RCC 7860 (cell line): ENCODE measurements at regions not wholly inside any gene's neighbourhood (a gene's known extent, or its start where the extent isn't known, plus 50 kb on each side); places are given as distances from the start of the nearest gene placed in this dataset.

ENCODE experiments used
- DNase-seq: peaks from one replicate; pipeline ENCODE4 v3.0.0-alpha.2; 2015; ENCODE audit warnings: low spot score
- FAIRE-seq: peaks from 2 replicates; lab custom pipeline; 2012; peaks lifted over from hg19 to GRCh38; lab: Jason Lieb, UNC

DNA sequence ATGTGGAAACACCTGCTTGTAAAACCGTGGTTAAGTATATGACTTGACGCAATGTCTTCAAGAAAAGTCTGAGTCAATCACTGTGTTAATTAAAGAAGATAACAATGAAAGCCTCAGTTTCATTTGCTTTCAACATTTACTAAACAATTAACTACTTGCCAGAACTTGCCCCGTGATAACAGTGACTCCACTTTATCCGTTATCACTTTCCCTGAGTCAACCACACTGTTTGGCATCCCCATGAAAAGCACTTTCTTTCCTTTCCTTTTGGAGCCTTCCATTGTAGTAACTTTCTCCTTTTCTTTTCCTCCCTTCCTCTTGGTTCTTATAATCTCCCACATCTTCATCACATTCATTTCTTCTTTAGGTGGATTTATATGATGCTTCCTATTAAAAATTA is 435.1 kb upstream of the GOT2 start:
- DNase-seq (no peak), FAIRE-seq (no peak)

DNA sequence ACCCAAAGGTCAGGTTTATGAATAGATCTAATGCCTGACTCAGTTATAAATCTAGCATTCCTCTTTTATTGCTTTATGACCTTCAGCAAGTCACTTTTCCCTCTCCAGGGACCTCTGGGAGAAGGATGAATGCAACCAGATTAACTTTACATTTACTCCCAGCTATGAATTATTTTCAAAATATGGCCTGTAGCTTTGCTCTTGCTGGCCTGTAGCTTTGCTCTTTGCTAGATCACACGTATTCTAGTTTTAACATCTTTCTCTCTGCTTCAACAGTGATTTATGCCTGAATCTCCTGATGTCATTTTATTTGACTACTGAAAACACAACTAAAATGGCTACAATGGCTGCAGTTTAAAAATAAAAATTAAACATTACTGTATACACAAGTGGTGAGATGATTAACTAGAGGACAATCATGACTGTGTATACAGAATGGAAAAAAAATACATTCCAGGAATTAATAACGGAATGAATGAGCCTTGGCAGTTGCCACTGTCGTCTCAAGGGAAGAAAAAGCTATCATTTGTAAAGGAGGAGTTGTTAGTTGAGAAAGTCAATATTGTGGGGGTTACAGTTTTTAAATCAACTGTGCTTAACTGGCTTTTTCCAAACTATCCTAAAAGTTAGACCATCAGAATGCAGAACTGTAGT is 434.5 kb upstream of the GOT2 start:
- FAIRE-seq (no peak), DNase-seq (no peak)

DNA sequence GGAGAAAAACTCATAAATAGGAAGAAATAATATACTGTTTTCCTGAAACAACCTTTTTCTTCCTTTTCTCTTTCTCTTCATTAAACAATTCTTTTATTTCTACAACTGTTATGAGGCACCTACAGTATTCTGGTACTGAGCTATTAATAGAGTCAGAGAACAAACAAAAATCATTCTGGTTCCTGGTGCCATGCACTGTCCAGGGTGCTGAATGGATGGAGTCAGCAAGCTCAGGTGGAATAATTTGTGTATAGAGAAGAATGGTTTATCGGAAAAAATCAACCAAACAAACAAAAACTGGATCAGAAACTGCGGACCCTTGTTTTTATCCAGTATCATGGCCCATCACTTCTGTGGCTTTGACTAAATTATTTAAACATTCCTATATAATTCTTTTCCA is 430.3 kb upstream of the GOT2 start:
- no peak for FAIRE-seq

DNA sequence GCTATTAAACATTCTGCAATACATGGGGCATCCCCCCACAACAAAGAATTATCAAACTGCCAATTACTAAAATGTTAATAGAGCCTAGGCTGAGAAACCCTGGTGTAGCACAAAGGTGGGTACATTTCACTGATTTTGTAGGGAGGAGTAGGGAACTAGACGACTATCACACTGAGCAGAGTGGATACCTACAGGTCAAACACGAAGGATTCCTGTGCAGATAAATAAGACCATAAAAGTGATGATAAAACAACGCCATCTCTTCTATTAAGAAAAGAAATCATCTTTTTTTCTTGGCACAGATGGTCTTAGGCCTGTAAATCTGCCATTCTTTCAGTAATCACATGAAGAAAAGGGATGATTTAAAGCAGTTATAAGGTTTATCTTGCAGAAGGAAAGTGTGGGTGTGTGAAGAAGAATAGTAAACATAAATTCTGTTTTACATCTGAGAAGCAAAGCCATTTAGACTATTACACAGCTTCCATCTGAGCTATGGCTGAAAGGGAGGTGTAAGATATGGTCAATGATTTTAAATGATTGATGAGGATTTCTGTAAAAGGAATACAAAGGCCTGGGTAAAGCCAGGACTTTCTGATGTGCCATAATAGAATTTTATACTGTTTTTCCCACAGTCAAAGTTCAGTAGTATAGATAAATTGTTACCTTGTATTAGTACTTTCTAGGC is 429.4 kb upstream of the GOT2 start:
- DNase-seq (no peak), FAIRE-seq (no peak)

More for the DNA sequence above, 430.3 kb upstream of the GOT2 start:
- no peak for DNase-seq

DNA sequence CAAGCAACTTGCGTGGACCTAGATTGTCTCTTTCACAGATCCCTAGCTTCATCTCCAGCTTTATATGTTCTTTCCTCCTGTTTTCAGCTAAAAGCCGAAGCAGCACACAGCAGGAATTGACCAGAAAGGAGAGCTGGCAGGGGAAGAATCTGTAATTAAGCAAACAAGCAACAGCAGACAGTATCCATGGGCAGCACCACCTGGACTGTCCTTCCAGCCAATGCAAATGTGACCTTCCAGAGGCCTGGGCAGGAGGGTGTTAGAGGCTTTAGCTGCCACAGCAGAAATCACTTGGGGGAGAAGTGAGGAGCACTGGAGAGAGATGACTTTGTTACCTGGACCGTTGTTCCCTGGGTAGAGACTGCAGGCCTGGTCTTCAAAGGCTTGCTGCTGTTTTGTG is 427.6 kb upstream of the GOT2 start:
- no peak for DNase-seq
- FAIRE-seq: no peak

DNA sequence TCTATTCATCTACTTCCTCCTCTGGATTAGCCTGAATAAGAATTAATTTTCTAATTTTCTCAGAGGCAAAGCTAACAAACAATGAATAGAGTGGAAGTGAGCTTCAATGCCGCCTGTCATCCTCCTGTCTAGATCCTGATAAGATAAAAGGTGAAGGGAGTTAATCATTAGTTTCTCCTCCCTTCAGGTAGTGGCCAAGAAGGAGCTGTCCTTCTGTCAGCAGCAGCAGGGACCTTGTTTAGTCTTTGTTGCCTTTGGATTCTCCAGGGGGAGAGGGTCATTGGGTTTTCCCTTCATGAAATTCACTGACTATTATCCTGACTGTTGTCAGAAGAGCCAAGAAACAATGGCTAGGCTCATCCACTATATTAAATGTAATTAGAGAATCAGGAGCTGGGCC is 420.2 kb upstream of the GOT2 start:
- FAIRE-seq: no peak
- DNase-seq: no peak

DNA sequence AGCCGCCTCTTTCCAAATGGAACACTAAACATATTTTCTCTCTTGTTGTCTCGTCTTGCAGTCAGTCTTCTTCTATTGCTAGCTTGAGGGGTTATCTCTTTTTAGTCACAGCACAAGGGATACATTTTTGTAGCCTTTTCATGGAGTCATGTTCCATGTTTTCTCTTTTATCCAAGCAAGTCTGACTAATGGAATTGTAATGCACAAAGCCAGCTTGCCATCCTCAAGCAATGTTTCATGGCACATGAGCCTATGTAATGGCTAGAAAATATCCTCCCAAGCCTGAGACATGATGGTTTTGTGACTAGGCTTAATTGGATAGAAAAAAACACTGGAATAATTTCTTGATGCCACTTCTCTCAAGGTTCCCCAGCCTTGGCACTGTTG is 414.6 kb upstream of the GOT2 start:
- no peak for FAIRE-seq
- DNase-seq: no peak

DNA sequence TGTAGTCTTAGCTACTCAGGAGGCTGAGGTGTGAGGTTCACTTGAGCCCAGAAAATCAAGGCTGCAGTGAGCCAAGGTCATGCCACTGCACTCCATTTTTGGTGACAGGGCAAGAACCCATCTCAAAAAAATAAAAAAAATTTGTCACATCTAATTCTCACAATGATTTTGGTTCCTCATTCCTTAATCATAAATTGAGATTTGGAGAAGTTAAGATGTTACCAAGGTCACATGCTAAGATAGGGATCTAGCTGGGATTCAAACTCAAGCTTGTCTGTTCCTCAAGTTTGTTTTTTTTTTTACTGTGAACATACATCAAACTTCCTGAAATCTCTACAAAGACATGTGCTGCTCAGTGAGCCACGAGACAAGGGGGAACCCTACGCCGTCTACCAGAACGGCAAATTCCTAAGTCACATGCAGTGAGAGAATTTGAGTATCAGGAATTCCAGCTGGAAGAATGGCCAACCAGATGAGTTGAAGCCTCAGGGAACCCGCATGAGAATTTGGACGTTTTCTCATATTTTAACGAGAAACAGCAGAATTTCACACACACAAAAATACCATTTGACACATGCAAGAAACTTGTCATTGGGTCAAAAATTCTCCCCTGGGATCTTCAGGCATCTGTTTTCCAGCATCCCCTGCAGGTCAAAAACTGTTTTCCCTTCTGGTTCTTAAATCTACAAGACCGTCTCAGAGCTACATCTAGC is 414.1 kb upstream of the GOT2 start:
- DNase-seq: no peak
- no peak for FAIRE-seq

DNA sequence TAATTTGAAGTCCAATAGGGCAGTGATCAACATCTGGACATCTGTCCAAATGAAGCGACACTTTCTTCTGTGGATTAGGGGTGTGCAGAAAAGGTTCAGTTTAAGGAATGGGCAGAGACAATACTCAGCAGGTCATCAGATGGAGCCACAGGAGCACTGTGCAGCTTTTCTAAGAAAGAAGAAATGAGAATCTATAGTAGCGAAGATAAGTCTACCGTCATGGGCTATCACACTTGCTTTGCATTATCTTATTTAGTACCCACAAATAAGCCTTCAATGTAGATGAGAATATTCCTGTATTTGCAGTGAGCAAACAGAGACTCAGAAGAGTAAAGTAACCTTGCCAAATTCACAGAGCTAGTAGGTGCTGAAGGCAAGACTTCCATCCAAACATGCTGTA is 412.0 kb upstream of the GOT2 start:
- no peak for FAIRE-seq
- no peak for DNase-seq

DNA sequence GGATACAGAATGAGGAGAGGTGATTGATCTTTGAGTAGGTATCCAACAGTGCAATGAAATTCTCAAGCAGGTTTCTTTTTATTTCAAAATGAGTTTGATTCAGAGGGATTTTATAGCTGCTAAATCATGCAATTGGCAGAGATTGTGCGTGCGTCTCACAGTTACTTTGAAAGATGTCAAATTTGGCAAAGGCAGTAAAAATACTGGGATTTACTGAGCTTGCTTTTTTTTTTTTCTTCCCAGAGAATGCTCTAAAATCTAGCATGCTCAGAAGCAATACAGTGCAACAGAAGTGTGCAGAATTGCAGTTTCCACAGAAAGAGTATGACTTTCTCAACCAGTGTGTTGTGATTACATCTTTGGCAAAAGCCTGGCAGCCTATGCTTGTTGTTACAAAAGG is 410.7 kb upstream of the GOT2 start:
- no peak for DNase-seq
- FAIRE-seq: no peak

DNA sequence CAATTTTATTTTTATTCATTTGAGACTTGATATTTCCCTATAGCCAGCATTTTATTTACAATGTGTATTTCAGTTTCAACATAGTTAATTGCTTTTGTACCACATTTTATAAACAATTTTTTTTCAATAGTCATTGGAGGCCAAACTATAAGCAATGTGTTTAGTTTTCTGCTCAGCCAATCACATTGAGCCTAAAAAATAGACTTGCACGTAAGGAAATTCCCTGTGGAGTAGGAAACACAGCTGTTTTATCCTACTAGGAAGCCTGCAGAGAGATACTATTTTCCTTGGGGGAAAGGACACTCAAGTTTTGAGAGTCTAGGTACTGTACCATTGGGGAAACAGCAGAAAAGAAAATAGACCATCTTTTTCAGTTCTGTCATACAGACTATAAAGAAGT is 410.2 kb upstream of the GOT2 start:
- FAIRE-seq: no peak
- no peak for DNase-seq

DNA sequence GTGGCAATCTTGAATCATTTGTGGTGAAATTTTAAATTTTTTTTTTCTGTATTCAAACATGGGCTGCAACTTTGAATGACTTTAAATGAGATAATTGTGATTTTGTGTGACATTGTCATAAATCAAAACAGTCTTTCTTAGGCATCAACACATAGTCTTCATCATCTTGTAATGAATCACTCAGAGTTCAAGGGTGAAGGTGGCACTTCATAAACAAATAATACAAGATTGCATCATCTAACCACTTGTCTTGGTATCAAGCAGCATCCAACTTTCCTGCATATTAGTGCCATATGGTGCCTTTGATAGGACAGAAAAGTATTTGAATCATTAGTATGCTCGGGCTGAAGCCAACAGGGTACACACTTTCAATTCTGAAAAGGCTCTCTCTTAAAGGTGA is 392.4 kb upstream of the GOT2 start:
- DNase-seq: no peak
- FAIRE-seq: no peak

DNA sequence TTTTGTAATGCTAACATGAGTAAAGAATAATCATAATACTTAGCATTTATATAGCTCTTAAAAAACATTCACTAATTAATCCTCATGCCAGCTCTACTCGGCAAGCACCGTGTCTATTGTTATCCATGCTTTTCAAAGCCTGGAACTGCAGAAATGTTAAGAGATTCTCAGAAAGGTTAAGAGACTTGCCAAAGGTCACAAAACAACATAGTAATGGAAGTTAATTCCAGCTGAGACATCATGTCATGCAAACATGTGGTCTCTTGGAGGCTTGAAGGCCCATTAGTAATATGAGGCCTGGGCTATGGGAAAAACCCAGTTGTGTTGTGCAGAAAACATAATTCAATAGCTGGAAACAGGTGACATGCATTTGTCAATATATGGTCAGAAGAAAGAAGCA is 389.9 kb upstream of the GOT2 start:
- no peak for FAIRE-seq

DNA sequence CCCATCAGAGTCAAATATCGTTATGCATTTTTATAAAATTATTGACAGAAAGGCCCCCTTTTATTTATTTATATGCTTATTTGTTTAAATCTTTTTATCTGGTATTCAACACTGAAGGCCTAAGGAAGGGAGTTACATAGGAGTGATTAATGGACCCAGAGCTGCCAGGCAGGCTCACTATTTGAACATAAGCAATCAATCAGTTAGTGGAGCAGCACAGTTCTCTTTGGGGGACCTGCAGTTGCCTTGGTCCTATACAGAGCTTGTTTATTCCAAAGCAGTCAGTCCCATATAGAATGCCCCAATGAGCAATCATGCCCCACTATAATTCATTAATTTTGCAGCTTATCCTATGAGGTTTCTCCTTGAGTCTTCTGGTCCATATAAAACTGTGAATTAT is 389.4 kb upstream of the GOT2 start:
- no peak for FAIRE-seq

More for the DNA sequence above, 389.9 kb upstream of the GOT2 start:
- DNase-seq: no peak

DNA sequence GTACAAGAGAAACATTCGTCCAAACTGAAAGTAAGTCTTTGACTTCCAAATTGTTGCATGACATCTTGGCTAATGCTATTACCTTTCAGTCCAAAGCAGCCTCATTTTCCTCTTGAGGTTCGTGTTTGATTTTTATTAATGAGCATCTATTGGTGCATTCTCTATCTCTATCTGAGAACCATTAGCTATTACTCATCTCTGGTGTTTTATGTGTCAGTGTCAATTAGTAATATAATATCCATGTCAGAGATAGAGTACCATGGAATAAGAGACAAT is 388.1 kb upstream of the GOT2 start:
- FAIRE-seq (no peak), DNase-seq (no peak)

More for the DNA sequence above, 389.4 kb upstream of the GOT2 start:
- DNase-seq: no peak

DNA sequence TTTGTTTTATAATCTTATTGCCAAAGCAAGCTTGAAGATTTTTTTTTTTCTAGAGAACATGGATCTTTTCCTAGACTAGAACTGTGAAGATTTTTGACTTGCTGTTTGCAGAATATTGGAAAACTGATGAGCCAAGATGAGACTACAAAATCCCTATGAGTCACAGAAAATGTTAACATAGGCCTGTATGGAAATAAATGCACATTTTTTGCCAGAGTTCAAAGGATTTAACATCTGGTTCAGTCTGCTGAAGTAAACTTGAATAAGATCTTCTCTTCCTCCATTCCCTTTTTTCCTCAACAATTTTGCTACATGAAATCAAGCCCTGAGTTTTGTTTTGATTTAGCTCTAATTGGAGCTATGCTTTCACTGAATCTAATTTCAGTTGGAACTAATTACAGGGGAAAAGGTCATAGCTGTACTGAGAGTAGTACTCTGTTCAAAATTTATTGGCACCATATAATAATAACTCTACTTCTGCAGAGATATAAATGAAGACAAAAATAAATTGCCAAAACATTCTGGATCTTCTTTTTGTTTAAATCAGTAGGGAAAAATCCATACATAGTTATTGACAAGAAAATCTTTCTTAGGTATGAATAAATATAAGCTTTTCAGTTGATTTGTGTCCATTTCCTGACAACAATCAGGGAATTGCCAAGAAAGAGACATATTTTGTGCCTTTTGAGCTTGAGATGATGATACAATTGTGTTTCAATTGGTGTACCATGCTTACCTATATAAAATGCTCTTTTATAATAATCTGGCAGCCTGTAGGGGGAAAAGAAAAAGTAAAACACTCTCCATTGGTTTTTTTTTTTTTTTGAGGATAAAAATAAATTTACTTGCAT is 387.5 kb upstream of the GOT2 start:
- no peak for FAIRE-seq
- no peak for DNase-seq

DNA sequence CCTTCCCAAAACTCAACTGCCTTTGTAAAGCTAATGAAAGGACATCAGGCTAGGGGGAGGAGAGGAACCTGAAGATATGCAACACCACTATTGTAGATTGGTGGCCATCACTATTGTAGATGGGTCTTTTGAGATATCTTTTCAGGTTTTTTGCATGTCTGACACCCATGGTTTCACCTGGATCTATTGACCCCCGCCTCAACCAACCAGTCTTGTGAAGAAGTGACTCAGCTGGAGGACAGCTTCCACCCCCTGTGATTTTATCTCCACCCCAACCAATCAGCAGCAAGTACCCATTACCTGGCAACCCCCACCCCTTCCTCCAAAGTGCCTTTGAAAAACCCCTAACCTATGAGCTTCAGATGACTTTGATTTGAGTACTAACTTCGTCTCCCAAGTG is 382.6 kb upstream of the GOT2 start:
- DNase-seq: no peak
- no peak for FAIRE-seq

DNA sequence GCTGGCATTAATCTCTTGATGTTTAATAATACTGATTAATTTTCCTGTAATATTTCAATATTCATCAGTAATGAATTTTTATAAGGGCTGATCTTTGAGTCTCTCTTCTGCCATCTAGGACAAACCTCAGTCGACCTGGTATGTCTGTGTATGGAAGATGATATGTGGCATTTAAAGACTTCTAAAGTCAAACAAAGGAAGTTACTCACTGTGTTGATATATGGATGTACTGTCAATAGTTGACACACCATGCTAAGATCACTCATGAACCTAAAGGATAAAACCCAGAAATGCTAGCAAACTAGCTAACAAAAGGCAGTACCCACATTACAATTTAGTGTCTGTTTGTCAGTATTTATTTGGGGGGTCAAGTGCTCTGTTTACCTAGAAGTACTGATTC is 380.7 kb upstream of the GOT2 start:
- DNase-seq (no peak), FAIRE-seq (no peak)

DNA sequence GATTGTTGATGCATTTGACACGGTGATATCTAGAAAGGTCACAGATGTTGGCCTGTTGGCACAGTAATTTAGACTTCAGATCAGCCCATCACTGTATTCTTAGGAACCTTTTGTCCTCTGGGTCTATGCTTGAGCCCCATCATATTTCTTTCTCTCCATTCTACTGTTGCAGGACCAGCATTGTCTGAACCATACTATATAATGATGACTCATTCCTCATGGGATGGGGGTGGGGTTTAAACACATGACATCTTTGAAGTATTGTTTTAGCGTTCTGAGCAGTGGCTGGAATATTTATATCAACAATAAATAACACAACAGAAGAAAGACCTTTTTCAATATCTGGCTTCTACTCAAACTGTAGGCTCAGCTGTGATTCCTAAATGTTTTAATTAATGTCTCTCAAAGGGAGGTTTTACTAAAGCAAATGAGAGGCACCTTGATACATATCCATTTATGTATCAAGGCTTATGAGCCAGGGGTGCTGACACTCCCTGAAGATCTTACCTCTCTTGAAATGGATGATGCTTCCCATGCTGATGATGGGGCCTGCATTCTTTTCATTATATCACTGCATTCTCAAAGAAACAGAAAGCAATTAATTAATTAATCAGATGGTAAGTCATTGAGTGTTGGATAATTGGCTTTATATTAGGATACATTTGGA is 379.0 kb upstream of the GOT2 start:
- DNase-seq: no peak
- no peak for FAIRE-seq

DNA sequence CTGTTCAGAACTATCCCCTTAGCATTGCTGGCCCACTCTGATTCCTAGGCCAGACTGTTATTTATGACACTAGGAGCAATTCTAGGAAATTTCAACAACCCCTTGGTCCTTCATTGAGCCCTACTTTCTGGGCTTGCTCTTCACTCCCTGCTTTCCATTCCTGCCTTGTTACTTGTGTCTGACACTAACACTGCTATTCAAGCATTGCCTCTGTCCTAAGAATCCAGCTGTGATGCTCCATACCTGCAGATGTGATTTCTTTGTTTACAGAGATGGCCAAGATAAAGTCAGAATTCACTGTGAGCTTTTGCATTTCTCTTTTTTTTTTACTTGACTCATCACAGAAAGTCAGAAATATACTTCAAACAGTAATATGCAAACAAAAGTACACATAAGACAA is 377.2 kb upstream of the GOT2 start:
- FAIRE-seq: no peak
- DNase-seq: no peak

DNA sequence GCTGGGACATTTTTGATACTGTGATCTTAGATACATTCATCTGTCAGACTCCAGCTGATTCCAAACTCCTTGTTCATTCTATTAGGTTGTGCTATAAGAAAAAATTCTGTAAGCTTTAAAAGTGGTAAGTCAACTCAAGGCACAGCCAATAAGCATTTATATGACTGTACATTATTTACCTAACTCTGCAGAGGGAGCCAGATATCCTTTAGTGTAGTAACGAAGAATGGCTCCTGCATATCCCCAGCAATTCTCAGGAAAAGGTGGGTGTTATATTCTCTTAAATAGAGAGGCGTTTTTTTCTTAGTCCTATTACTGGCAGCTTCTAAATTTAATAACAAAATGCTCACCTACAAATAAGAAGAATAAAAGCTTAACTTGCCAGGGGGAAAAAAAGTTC is 374.3 kb upstream of the GOT2 start:
- FAIRE-seq (no peak), DNase-seq (no peak)
